ENCODE measurements at regions not wholly inside any gene's neighbourhood (a gene's known extent, or its start where the extent isn't known, plus 50 kb on each side); places are given as distances from the start of the nearest gene placed in this dataset.

- no peak for DNase-seq (ENCODE audit: low read depth, low spot score)
- Histone ChIP-seq H3K27me3 (ENCODE audit: control insufficient read depth, insufficient read depth, low read length) (no peaks in the 10 kb centered on the region), H3K4me1 (ENCODE audit: control insufficient read depth, insufficient read depth, low read length) (no peaks in the 10 kb centered on the region), H3K4me3 (ENCODE audit: low read depth in 2 of 2, low read length in 2 of 2) (no peak overlapping the region), H3K27ac (ENCODE audit: low read length) (no peak overlapping the region), H3K9me3 (ENCODE audit: control insufficient read depth, insufficient read depth, low read depth, low read length) (no peaks in the 10 kb centered on the region), H3K36me3 (ENCODE audit: control insufficient read depth, insufficient read depth, low read length) (no peaks in the 10 kb centered on the region)
- no TSS peak for BruUV-seq (replicated peaks)
- intact Hi-C loops (cut with micrococcal nuclease; ENCODE audit: unreplicated experiment) (no loop called here), in situ Hi-C loops (cut with HindIII; ENCODE audit: low pct_unique_long_range_greater_than_20kb, low sequenced_read_pairs) (no loop called here)
- ChIA-PET CTCF (no interaction called here), POLR2A (no interaction called here)
- no peak for ATAC-seq
- no peak for TF ChIP-seq REST (IDR thresholded peaks at IDR 0.05; ENCODE audit: insufficient read depth in 1 of 2, low read depth in 2 of 2, low read length in 1 of 2)
- no peak for TF ChIP-seq POLR2AphosphoS5 (IDR thresholded peaks at IDR 0.05; ENCODE audit: low read depth, low read length)
- TF ChIP-seq SIN3A (IDR thresholded peaks at IDR 0.05; ENCODE audit: borderline replicate concordance, insufficient read depth, low read depth, low read length), result no peak
These were observed 772.7 kb downstream of the STPG2 start for GRCh38 chr4:97370568-97370967.

- Histone ChIP-seq H3K27ac (ENCODE audit: low read length) (no peak overlapping the region), H3K4me3 (ENCODE audit: low read depth in 2 of 2, low read length in 2 of 2) (no peak overlapping the region), H3K4me1 (ENCODE audit: control insufficient read depth, insufficient read depth, low read length) (no peaks in the 10 kb centered on the region), H3K27me3 (ENCODE audit: control insufficient read depth, insufficient read depth, low read length) (no peaks in the 10 kb centered on the region), H3K9me3 (ENCODE audit: control insufficient read depth, insufficient read depth, low read depth, low read length) (no peaks in the 10 kb centered on the region), H3K36me3 (ENCODE audit: control insufficient read depth, insufficient read depth, low read length) (no peaks in the 10 kb centered on the region)
- CTCF ChIA-PET, result no interaction called here
- no peak for ATAC-seq
- TF ChIP-seq POLR2AphosphoS5 (IDR thresholded peaks at IDR 0.05; ENCODE audit: low read depth, low read length) (no peak), CTCF (IDR thresholded peaks at IDR 0.05) (no peak), REST (IDR thresholded peaks at IDR 0.05; ENCODE audit: insufficient read depth in 1 of 2, low read depth in 2 of 2, low read length in 1 of 2) (no peak), TCF7L2 (IDR thresholded peaks at IDR 0.05; ENCODE audit: low read depth, low read length) (no peak)
- in situ Hi-C loops (cut with HindIII; ENCODE audit: low pct_unique_long_range_greater_than_20kb, low sequenced_read_pairs) (no loop called here), intact Hi-C loops (cut with micrococcal nuclease; ENCODE audit: unreplicated experiment) (no loop called here)
- POLR2A ChIA-PET, result no interaction called here
- no TSS peak for BruUV-seq (replicated peaks)
- DNase-seq (ENCODE audit: low read depth, low spot score), result no peak
These were observed 768.8 kb downstream of the STPG2 start for GRCh38 chr4:97374526-97374925.

Data from Panc1 (cell line).